RWPE1 (cell line): ENCODE measurements at regions not wholly inside any gene's neighbourhood (a gene's known extent, or its start where the extent isn't known, plus 50 kb on each side); places are given as distances from the start of the nearest gene placed in this dataset.

ENCODE experiments used
- CTCF ChIA-PET: fragments of 350-600 bp; sonication (Branson Sonifier 250); formaldehyde crosslinking; extraction: SDS; loops from one replicate; lab custom pipeline; 2021; lab: Yijun Ruan, JAX
- POLR2A ChIA-PET: fragments of 400-600 bp; formaldehyde crosslinking; extraction: SDS; loops from one replicate; lab custom pipeline; 2020; ENCODE audit warnings: antibody characterized with exemption; ENCODE audit not compliant: low non-redundant PET; lab: Yijun Ruan, JAX
- DNase-seq: peaks from one replicate; pipeline ENCODE4 v3.0.0; 2012; ENCODE audit warnings: low spot score
- H3K27ac ChIP-seq: fragments of 450-650 bp; 2 replicates; pipeline ENCODE4 v1.5.1; 2017
- TF ChIP-seq, protein P1 (sequence below): fragments of 450-650 bp; conservative IDR thresholded peaks from 2 replicates; pipeline ENCODE4 v1.5.1; 2017; ENCODE audit warnings: low read depth, mild to moderate bottlenecking

- POLR2A ChIA-PET, result no interaction called here
Measured at GRCh38 chr4:54541426-54542118, 116.2 kb upstream of the KIT start.

GRCh38 chr4:54542119-54542438 is 115.7 kb upstream of the KIT start:
- ChIA-PET POLR2A (no interaction called here), CTCF (no interaction called here)
- H3K27ac ChIP-seq, result no peak overlapping the region
- DNase-seq, result no peak
- TF ChIP-seq, protein P1, sequence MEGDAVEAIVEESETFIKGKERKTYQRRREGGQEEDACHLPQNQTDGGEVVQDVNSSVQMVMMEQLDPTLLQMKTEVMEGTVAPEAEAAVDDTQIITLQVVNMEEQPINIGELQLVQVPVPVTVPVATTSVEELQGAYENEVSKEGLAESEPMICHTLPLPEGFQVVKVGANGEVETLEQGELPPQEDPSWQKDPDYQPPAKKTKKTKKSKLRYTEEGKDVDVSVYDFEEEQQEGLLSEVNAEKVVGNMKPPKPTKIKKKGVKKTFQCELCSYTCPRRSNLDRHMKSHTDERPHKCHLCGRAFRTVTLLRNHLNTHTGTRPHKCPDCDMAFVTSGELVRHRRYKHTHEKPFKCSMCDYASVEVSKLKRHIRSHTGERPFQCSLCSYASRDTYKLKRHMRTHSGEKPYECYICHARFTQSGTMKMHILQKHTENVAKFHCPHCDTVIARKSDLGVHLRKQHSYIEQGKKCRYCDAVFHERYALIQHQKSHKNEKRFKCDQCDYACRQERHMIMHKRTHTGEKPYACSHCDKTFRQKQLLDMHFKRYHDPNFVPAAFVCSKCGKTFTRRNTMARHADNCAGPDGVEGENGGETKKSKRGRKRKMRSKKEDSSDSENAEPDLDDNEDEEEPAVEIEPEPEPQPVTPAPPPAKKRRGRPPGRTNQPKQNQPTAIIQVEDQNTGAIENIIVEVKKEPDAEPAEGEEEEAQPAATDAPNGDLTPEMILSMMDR, result no peak

More at GRCh38 chr4:54541426-54542118, 116.2 kb upstream of the KIT start:
- CTCF ChIA-PET, result no interaction called here
- H3K27ac ChIP-seq, result no peak overlapping the region
- DNase-seq, result no peak
- TF ChIP-seq, protein P1, result no peak

DNA sequence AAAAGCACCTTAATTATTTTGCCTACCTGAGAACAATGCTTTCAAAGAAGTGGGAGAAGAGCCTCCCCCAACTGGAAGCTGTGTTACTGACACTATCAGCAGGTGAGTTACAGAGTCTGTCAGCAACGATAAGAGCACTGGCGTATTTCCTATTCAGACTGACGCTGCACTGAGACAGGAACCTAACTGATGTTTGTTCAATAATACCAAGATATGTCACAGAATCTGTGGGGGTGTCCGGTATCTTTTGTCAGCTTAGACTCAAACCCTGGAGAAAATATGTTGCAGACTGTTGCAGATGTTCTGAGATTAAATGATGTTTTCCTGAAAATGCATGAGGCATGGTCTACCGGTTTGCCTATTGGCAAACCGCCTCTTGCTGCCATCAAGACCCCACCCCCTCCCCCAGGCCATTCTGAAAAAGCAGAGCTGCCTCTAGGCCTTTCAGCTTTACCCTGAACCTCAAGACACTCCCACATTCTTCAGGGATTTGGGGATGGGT is 115.2 kb upstream of the KIT start:
- no peak overlapping the region for H3K27ac ChIP-seq
- TF ChIP-seq, protein P1, result no peak
- CTCF ChIA-PET, result interaction anchor here (0.8 kb wide), 1 partner anchor 16 kb away, joined by 3 read pairs; no protein-coding TSS in a partner anchor
- POLR2A ChIA-PET, result no interaction called here
- no peak for DNase-seq

DNA sequence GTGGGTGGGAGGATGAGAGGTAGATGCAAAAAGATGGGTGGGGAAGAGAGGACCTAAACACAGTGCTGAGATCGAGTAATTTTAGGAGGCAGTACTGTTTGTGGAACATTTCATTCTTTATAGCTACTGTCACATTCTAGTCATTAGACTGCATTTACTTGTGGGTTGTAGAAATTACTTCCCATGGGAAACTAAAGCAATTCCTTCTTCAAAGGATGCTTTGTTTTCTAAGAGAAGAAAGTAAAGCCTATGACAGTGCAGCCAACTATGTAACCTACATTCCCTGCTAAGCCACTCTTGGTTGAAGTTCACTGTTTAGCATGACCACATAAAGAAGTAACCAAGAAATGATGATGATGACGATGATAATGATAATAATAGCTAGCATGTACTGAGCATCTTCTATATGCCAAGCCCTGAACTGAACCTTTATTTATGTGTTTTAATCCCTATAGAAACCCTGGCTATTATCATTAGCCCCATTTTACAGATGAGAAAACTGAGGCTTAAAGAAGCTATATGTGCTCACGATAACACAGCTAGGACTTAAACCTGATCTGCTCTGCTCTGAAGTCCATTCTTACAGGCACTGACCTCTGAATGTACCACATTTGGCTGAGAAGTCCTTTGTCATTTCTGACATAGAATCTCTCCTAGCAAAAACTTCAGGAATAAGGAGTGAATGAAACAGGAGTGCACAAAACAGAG is 114.5 kb upstream of the KIT start:
- no peak for DNase-seq
- ChIA-PET CTCF (interaction anchor here (0.5 to 0.8 kb wide), 3 partner anchors 17 to 1423 kb away, joined by 3 to 8 read pairs (median 3); no protein-coding TSS in a partner anchor), POLR2A (no interaction called here)
- TF ChIP-seq, protein P1, result no peak
- H3K27ac ChIP-seq, result no peak overlapping the region

DNA sequence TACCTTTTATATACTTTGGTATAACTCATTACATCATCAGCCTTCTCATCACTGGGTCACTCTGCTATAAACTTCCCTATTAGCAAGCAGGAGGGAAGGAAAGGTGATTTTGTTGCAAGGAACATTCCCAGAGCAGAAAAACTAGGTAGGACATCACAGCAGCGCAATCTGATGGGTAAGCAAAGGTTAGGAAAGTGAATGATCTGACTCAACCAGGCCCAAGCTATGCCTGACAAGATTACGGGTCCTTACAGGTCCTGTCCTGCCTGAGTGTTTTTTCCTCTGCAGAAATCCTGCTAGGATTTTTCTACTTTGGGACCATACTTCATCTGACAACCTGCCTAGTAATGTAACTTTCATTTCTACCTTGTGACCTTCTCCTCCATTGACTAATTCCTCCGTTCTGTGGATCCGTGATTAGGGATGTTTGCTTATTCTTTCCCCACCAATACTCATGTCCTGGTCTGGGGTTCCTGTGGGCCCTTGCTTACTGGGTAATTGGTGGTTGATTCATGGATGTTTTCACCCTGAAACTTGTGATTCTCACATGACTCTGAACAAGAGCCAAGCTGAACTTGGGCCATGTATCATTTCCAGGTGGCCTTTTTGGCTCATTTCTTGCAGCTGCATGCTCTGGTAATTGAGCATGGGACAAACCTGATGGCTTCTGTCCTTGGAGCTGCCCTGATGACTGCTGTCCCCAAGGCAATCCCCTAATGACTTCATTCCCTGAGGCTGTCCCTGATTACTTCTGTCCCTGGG is 111.9 kb upstream of the KIT start:
- DNase-seq, result peak; percentile 69
- CTCF ChIA-PET, result no interaction called here

More for the DNA sequence above, 111.9 kb upstream of the KIT start:
- POLR2A ChIA-PET, result no interaction called here
- TF ChIP-seq, protein P1, result no peak
- H3K27ac ChIP-seq, result peak overlapping the region; percentile 80
